Cerebellar nuclear complex (tissue), 1 donor: ENCODE measurements at regions not wholly inside any gene's neighbourhood (a gene's known extent, or its start where the extent isn't known, plus 50 kb on each side); places are given as distances from the start of the nearest gene placed in this dataset.

Experiments
- DNase-seq, 2 experiments: peaks; one replicate each; lab custom pipeline; 2025; lab: John Stamatoyannopoulos, UW

GRCh38 chr3:76615719-76616118 lies 424.2 kb upstream of the ROBO2 start:
- DNase-seq: no peak

- no peak for DNase-seq
These were observed 415.7 kb upstream of the ROBO2 start for GRCh38 chr3:76624164-76624563.

- DNase-seq: no peak
These were observed 412.7 kb upstream of the ROBO2 start for GRCh38 chr3:76627236-76627635.

- no peak for DNase-seq
These were observed 408.6 kb upstream of the ROBO2 start for GRCh38 chr3:76631251-76631650.

GRCh38 chr3:76638006-76638405 lies 401.9 kb upstream of the ROBO2 start:
- no peak for DNase-seq

GRCh38 chr3:76643623-76644304 lies 396.1 kb upstream of the ROBO2 start:
- no peak for DNase-seq

GRCh38 chr3:76644305-76644675 lies 395.6 kb upstream of the ROBO2 start:
- DNase-seq: no peak

- DNase-seq: no peak
These were observed 394.2 kb upstream of the ROBO2 start for GRCh38 chr3:76645724-76646123.

- no peak for DNase-seq
These were observed 392.9 kb upstream of the ROBO2 start for GRCh38 chr3:76646921-76647562.

GRCh38 chr3:76651784-76652183 lies 388.1 kb upstream of the ROBO2 start:
- no peak for DNase-seq

- DNase-seq: no peak
These were observed 387.4 kb upstream of the ROBO2 start for GRCh38 chr3:76652524-76652923.

GRCh38 chr3:76653640-76654251 lies 386.2 kb upstream of the ROBO2 start:
- DNase-seq: no peak

- DNase-seq: no peak
These were observed 383.3 kb upstream of the ROBO2 start for GRCh38 chr3:76656531-76657070.

GRCh38 chr3:76657909-76658308 lies 382.0 kb upstream of the ROBO2 start:
- no peak for DNase-seq

- DNase-seq: no peak
These were observed 378.2 kb upstream of the ROBO2 start for GRCh38 chr3:76661527-76662250.

- no peak for DNase-seq
These were observed 375.1 kb upstream of the ROBO2 start for GRCh38 chr3:76664816-76665215.

GRCh38 chr3:76668653-76669052 lies 371.2 kb upstream of the ROBO2 start:
- no peak for DNase-seq

GRCh38 chr3:76669322-76669721 lies 370.6 kb upstream of the ROBO2 start:
- no peak for DNase-seq

GRCh38 chr3:76673171-76673570 lies 366.7 kb upstream of the ROBO2 start:
- DNase-seq: no peak

GRCh38 chr3:76679541-76679940 lies 360.4 kb upstream of the ROBO2 start:
- no peak for DNase-seq

- DNase-seq: no peak
These were observed 356.6 kb upstream of the ROBO2 start for GRCh38 chr3:76683256-76683655.

- DNase-seq: no peak
These were observed 355.0 kb upstream of the ROBO2 start for GRCh38 chr3:76684946-76685345.

- DNase-seq: no peak
These were observed 354.0 kb upstream of the ROBO2 start for GRCh38 chr3:76685858-76686257.
